Psoas muscle (tissue), 7 donors: ENCODE measurements at regions not wholly inside any gene's neighbourhood (a gene's known extent, or its start where the extent isn't known, plus 50 kb on each side); places are given as distances from the start of the nearest gene placed in this dataset.

Source experiments
- ATAC-seq, 4 donors: fragments of 200-7000 bp; cut with Tn5 transposase; one replicate each; pipeline ENCODE4 v1.9.1; 2020; ENCODE audit warnings: moderate library complexity in 3 of 4, mild to moderate bottlenecking in 2 of 4
- DNase-seq, 2 donors: peaks; one replicate each; pipeline ENCODE4 v3.0.0-alpha.2; 2020
- H3K27ac ChIP-seq: fragments of 200-600 bp; one replicate; pipeline ENCODE4 v1.8.0; 2022
- H3K27me3 ChIP-seq, 3 donors: fragments of 200-600 bp in 1 of 3; one replicate each; pipeline versions ENCODE4 v1.6.1 to v1.8.0; 2013 to 2022; ENCODE audit warnings: low read length in 2 of 3, mild to moderate bottlenecking in 2 of 3, moderate library complexity in 1 of 3; ENCODE audit not compliant: insufficient read depth in 3 of 3
- H3K36me3 ChIP-seq, 2 donors: fragments of 200-600 bp in 1 of 2; one replicate each; pipeline versions ENCODE4 v1.6.1 to v1.8.0; 2013 to 2022; ENCODE audit warnings: low read depth in 1 of 2, mild to moderate bottlenecking in 1 of 2, moderate library complexity in 1 of 2; ENCODE audit not compliant: insufficient read depth in 1 of 2
- H3K4me1 ChIP-seq: fragments of 200-600 bp; one replicate; pipeline ENCODE4 v1.8.0; 2022
- H3K4me3 ChIP-seq: fragments of 200-600 bp; one replicate; pipeline ENCODE4 v1.8.0; 2022; ENCODE audit warnings: mild to moderate bottlenecking
- H3K9me3 ChIP-seq: fragments of 200-600 bp; one replicate; pipeline ENCODE4 v1.8.0; 2022
- WGBS, 3 donors: extraction: QIAGEN DNeasy Blood & Tissue Kit; methylation state at CpG; one replicate each; pipeline versions ENCODE4 v1.1.6 to v1.1.7; 2013; 5-methylcytosine and 5-hydroxymethylcytosine counted together
- intact Hi-C, 2 donors: fragments of 100-400 bp; cut with DNase I; formaldehyde crosslinking; loops; one replicate each; pipeline versions ENCODE4 v1.11.0 to v1.14.2; 2022
- TF ChIP-seq, protein P1 (sequence below): fragments of 200-600 bp; IDR thresholded peaks from one replicate; pipeline ENCODE4 v1.8.0; 2022; ENCODE audit warnings: antibody characterized with exemption
- donor health status: healthy with polysubstance abuse.
- donor health status: DM: no; HTN: no; CAD: no; lungs with moderate emphysema.
- donor health status: Bipolar disorder and iron deficiency.
- donor health status: healthy.
- donor health status: DM: yes; HTN: yes; CAD: no.
- donor health status: DM: no; HTN: no; CAD: no.
- donor health status: DM: yes; HTN: yes; CAD: no.

DNA sequence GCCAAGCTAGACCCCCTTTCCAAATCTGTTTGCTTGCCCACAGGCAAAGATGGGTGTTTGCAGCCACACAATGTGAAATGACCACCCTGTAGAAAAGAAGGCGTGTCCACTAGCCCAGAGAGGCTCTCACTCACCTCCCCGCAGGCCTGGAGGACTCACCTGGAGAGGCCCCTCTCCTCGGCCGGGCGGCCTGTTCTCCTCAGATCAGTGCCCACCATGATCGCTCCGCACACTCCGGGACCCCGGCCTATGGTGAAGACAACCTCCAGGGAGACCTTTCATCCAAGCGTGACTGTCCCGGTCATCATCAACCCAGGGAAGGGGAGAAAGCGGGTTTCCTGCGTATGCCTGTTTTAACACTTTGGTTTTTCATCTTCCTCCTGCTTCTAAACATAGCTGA is 328.7 kb upstream of the SALL3 start:
- H3K4me1 ChIP-seq: no peaks in the 10 kb centered on the region
- DNase-seq (no peak), ATAC-seq (no peak)

DNA sequence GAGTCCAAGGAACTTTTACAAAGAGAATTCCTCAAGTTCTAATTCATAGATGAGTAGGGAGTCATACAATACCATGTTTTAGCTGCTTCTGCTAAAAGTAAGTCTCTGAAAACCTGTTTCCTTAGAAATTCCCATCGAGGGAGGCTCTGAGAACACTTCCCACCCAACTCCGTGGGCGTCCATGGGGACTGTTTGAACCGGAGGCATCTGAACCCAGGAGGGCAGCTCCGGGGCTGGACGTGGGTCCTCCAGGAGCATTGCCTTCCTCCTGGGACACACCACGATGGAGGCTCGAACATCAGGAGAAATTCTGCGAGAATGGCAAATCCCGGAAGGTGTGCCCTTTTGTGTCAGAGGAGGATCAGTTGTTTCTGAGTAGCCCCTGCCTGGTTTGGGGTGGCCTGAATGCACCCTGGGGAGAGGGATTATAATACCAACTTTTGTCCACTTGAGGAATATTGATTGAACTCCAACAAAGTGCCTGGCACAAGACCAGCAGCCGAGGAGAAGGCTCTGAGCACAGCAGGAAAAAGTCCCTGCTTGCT is 327.5 kb upstream of the SALL3 start:
- peaks cover 6% of the 10 kb centered on the region for H3K9me3 ChIP-seq
- DNase-seq (no peak), ATAC-seq (no peak)
- TF ChIP-seq, protein P1, sequence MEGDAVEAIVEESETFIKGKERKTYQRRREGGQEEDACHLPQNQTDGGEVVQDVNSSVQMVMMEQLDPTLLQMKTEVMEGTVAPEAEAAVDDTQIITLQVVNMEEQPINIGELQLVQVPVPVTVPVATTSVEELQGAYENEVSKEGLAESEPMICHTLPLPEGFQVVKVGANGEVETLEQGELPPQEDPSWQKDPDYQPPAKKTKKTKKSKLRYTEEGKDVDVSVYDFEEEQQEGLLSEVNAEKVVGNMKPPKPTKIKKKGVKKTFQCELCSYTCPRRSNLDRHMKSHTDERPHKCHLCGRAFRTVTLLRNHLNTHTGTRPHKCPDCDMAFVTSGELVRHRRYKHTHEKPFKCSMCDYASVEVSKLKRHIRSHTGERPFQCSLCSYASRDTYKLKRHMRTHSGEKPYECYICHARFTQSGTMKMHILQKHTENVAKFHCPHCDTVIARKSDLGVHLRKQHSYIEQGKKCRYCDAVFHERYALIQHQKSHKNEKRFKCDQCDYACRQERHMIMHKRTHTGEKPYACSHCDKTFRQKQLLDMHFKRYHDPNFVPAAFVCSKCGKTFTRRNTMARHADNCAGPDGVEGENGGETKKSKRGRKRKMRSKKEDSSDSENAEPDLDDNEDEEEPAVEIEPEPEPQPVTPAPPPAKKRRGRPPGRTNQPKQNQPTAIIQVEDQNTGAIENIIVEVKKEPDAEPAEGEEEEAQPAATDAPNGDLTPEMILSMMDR: no peak
- intact Hi-C loops: no loop called here
- 85 to 92% (median 91%) methylated on average over 11 of the region's 11 CpGs for WGBS, 3 donors
- no peaks in the 10 kb centered on the region for H3K27me3 ChIP-seq
- H3K4me3 ChIP-seq: no peak overlapping the region
- no peaks in the 10 kb centered on the region for H3K36me3 ChIP-seq
- no peaks in the 10 kb centered on the region for H3K4me1 ChIP-seq
- no peak overlapping the region for H3K27ac ChIP-seq

More for the DNA sequence above, 328.7 kb upstream of the SALL3 start:
- Histone ChIP-seq H3K27me3 (no peaks in the 10 kb centered on the region), H3K9me3 (peaks cover 6% of the 10 kb centered on the region), H3K4me3 (no peak overlapping the region), H3K27ac (no peak overlapping the region), H3K36me3 (no peaks in the 10 kb centered on the region)
- intact Hi-C loops: no loop called here
- TF ChIP-seq, protein P1: no peak
- WGBS, 3 donors: 86 to 95% (median 93%) methylated on average over 13 of the region's 13 CpGs

DNA sequence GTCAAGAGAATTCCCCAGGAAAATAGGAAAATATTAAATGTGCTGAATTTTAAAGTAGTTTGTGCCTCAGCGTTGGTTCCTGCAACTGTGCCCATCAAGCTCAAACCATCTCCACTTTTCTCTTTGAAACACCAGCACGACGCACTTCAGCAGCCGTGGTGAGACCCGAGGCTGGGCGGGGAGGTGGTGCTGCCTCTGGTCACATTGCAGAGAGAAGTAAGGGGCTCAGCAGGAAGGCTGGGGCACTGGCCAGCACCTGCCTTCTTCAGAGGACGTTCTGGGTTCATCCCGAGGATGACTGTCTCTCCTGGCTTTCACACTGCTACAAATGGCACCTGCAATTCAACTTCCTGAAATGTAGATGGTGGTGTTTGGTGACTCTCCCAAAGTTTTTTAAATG is 323.7 kb upstream of the SALL3 start:
- H3K4me3 ChIP-seq: no peak overlapping the region
- DNase-seq: no peak
- no peaks in the 10 kb centered on the region for H3K36me3 ChIP-seq
- H3K27me3 ChIP-seq: no peaks in the 10 kb centered on the region
- H3K27ac ChIP-seq: no peak overlapping the region
- H3K4me1 ChIP-seq: no peaks in the 10 kb centered on the region
- TF ChIP-seq, protein P1: no peak
- peaks cover 6% of the 10 kb centered on the region for H3K9me3 ChIP-seq
- 90 to 98% (median 90%) methylated on average over 8 of the region's 8 CpGs for WGBS, 3 donors
- intact Hi-C loops: no loop called here
- ATAC-seq: no peak

DNA sequence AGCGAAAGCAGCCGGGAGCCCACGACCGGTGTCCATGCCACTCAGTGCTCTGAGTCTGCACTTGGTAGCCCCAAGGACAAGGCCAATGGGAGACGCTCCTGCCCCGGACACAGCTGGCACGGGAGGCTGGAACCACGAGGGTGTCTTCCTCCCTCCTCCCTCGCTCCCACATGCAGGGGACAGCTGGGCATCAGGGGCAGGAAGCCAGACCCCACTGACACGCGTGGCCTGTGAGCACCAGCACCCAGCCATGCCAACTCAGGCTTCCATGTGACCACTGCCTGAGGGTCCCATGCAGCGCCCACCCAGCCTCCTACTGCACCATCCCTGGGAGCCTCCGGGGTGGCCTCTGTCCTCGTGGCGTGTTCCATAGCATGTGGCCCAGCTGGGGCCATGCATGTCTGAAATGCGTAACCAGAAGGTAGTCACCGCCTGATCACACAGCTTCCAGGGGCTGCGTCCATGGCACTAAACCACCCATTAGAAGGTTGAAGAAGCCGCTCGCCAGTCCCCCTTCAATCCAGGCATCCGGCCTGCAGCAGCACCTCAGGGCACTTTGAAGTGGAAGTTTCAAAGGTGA is 323.2 kb upstream of the SALL3 start:
- peaks cover 6% of the 10 kb centered on the region for H3K9me3 ChIP-seq
- 82 to 91% (median 87%) methylated on average over 21 of the region's 21 CpGs for WGBS, 3 donors
- DNase-seq (no peak), ATAC-seq (no peak)
- TF ChIP-seq, protein P1: no peak
- intact Hi-C loops: no loop called here
- H3K4me1 ChIP-seq: no peaks in the 10 kb centered on the region
- no peak overlapping the region for H3K27ac ChIP-seq
- H3K4me3 ChIP-seq: no peak overlapping the region
- no peaks in the 10 kb centered on the region for H3K36me3 ChIP-seq
- H3K27me3 ChIP-seq: no peaks in the 10 kb centered on the region

DNA sequence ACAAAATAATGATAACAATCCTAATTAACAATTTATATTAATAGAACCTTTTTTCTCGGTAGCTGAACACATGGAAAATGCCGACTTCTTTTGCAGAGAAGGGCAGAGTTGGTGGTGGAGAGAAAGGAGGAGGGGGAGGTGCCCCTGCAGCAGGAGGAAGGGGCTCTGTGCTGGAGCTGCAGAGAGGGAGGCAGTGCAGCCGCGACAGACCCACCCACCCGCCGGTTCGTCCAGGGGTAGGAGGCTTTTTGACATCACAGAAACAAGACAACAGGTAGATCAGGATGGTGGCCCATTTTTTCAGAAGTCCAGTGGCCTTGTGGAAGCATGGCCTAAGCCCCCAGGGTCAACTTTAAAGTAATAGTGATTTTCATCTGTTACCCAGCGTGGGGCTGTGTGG is 321.1 kb upstream of the SALL3 start:
- WGBS, 3 donors: 65 to 75% (median 71%) methylated on average over 8 of the region's 8 CpGs

More for the DNA sequence above, 321.1 kb upstream of the SALL3 start:
- Histone ChIP-seq H3K36me3 (no peaks in the 10 kb centered on the region), H3K4me1 (no peaks in the 10 kb centered on the region), H3K27ac (no peak overlapping the region), H3K4me3 (no peak overlapping the region), H3K9me3 (no peaks in the 10 kb centered on the region), H3K27me3 (no peaks in the 10 kb centered on the region)
- DNase-seq: no peak
- TF ChIP-seq, protein P1: no peak
- intact Hi-C loops: no loop called here
- no peak for ATAC-seq
